ENCODE measurements at regions not wholly inside any gene's neighbourhood (a gene's known extent, or its start where the extent isn't known, plus 50 kb on each side); places are given as distances from the start of the nearest gene placed in this dataset.

- no peak for TF ChIP-seq TEAD4 (CRISPR knock-in tag; IDR thresholded peaks at IDR 0.05)
- TF ChIP-seq NR1H2 (CRISPR knock-in tag; IDR thresholded peaks at IDR 0.05), result no peak
- TF ChIP-seq IRF2 (CRISPR knock-in tag; IDR thresholded peaks at IDR 0.05; ENCODE audit: borderline replicate concordance, low read depth), result no peak
- no peak for TF ChIP-seq ZNF138 (CRISPR knock-in tag; conservative IDR thresholded peaks at IDR 0.05)
These were observed 178.4 kb downstream of the ARRDC4 start (continued) for GRCh38 chr15:98138910-98139309.

- no peaks in the 10 kb centered on the region for H3K27me3 Mint-ChIP-seq (ENCODE audit: low read depth)
- no peak overlapping the region for H3K27ac Mint-ChIP-seq
- no peak overlapping the region for H3K4me3 Mint-ChIP-seq
- TF ChIP-seq E2F1 (CRISPR knock-in tag; IDR thresholded peaks at IDR 0.05) (no peak), ZNF317 (CRISPR knock-in tag; IDR thresholded peaks at IDR 0.05; ENCODE audit: borderline replicate concordance, low read depth) (no peak), EMX1 (CRISPR knock-in tag; IDR thresholded peaks at IDR 0.05) (no peak), CREM (CRISPR knock-in tag; IDR thresholded peaks at IDR 0.05) (no peak), ERG (CRISPR knock-in tag; IDR thresholded peaks at IDR 0.05) (no peak), ARID4B (CRISPR knock-in tag; IDR thresholded peaks at IDR 0.05; ENCODE audit: borderline replicate concordance) (no peak), ATF6 (CRISPR knock-in tag; IDR thresholded peaks at IDR 0.05) (no peak), FOXP1 (CRISPR knock-in tag; IDR thresholded peaks at IDR 0.05; ENCODE audit: borderline replicate concordance) (no peak), NFYB (CRISPR knock-in tag; conservative IDR thresholded peaks at IDR 0.05; ENCODE audit: low read depth) (no peak), AR (CRISPR knock-in tag; IDR thresholded peaks at IDR 0.05) (no peak), NR1H2 (CRISPR knock-in tag; IDR thresholded peaks at IDR 0.05) (no peak), TEAD1 (CRISPR knock-in tag; IDR thresholded peaks at IDR 0.05) (no peak), ZNF416 (CRISPR knock-in tag; IDR thresholded peaks at IDR 0.05) (no peak), ZSCAN18 (CRISPR knock-in tag; IDR thresholded peaks at IDR 0.05) (no peak), TEAD4 (CRISPR knock-in tag; IDR thresholded peaks at IDR 0.05) (no peak), TP53 (CRISPR knock-in tag; IDR thresholded peaks at IDR 0.05) (no peak), PRDM15 (CRISPR knock-in tag; IDR thresholded peaks at IDR 0.05) (no peak)
- H3K9me3 Mint-ChIP-seq, result no peaks in the 10 kb centered on the region
- DNase-seq (ENCODE audit: low spot score) (no peak), ATAC-seq (no peak)
- CTCF ChIA-PET, result no interaction called here
- POLR2A ChIA-PET, result no interaction called here
- H3K36me3 Mint-ChIP-seq, result no peaks in the 10 kb centered on the region
- H3K4me1 Mint-ChIP-seq, result no peaks in the 10 kb centered on the region; the same call in none of the 2 replicates
These were observed 178.8 kb downstream of the ARRDC4 start for GRCh38 chr15:98139337-98139736.

Data from WTC11 (cell line).